GM18520 (cell line): ENCODE measurements at regions not wholly inside any gene's neighbourhood (a gene's known extent, or its start where the extent isn't known, plus 50 kb on each side); places are given as distances from the start of the nearest gene placed in this dataset.

Source experiments
- ATAC-seq: cut with Tn5 transposase; IDR thresholded peaks from one replicate; pipeline ENCODE4 v1.9.1; 2021; ENCODE audit not compliant: unreplicated experiment

- no peak for ATAC-seq
Measured at GRCh38 chr13:53143757-53144339, 115.2 kb downstream of the OLFM4 start.

GRCh38 chr13:53144826-53145225 lies 116.2 kb downstream of the OLFM4 start:
- no peak for ATAC-seq

- ATAC-seq: no peak
Measured at GRCh38 chr13:53150568-53150967, 122.0 kb downstream of the OLFM4 start.

- ATAC-seq: peak; percentile 92
Measured at GRCh38 chr13:53151336-53152056, 122.9 kb downstream of the OLFM4 start.

- no peak for ATAC-seq
Measured at GRCh38 chr13:53152057-53152421, 123.4 kb downstream of the OLFM4 start.

- ATAC-seq: no peak
Measured at GRCh38 chr13:53158201-53158600, 129.6 kb downstream of the OLFM4 start.

GRCh38 chr13:53159431-53159830 lies 130.8 kb downstream of the OLFM4 start:
- no peak for ATAC-seq

- no peak for ATAC-seq
Measured at GRCh38 chr13:53160211-53160610, 131.6 kb downstream of the OLFM4 start.

GRCh38 chr13:53161251-53161650 lies 132.6 kb downstream of the OLFM4 start:
- ATAC-seq: no peak

- no peak for ATAC-seq
Measured at GRCh38 chr13:53165261-53165660, 136.6 kb downstream of the OLFM4 start.

GRCh38 chr13:53167561-53167960 lies 138.9 kb downstream of the OLFM4 start:
- ATAC-seq: no peak

- ATAC-seq: no peak
Measured at GRCh38 chr13:53170910-53171309, 142.3 kb downstream of the OLFM4 start.

GRCh38 chr13:53174545-53174944 lies 145.9 kb downstream of the OLFM4 start:
- no peak for ATAC-seq

- no peak for ATAC-seq
Measured at GRCh38 chr13:53180684-53181083, 152.1 kb downstream of the OLFM4 start.

GRCh38 chr13:53182724-53183123 lies 154.1 kb downstream of the OLFM4 start:
- ATAC-seq: no peak

GRCh38 chr13:53188120-53188519 lies 159.5 kb downstream of the OLFM4 start:
- no peak for ATAC-seq

GRCh38 chr13:53189162-53189561 lies 160.5 kb downstream of the OLFM4 start:
- no peak for ATAC-seq

GRCh38 chr13:53191091-53191490 lies 162.5 kb downstream of the OLFM4 start:
- no peak for ATAC-seq

- no peak for ATAC-seq
Measured at GRCh38 chr13:53197424-53197823, 168.8 kb downstream of the OLFM4 start.

GRCh38 chr13:53198017-53198416 lies 169.4 kb downstream of the OLFM4 start:
- no peak for ATAC-seq

- no peak for ATAC-seq
Measured at GRCh38 chr13:53198736-53199135, 170.1 kb downstream of the OLFM4 start.

- no peak for ATAC-seq
Measured at GRCh38 chr13:53200075-53200474, 171.5 kb downstream of the OLFM4 start.
